GM12878 (cell line): ENCODE measurements at regions not wholly inside any gene's neighbourhood (a gene's known extent, or its start where the extent isn't known, plus 50 kb on each side); places are given as distances from the start of the nearest gene placed in this dataset.

Source experiments
- ATAC-seq: fragments of 200-7000 bp; cut with Tn5 transposase; 3 replicates; pipeline ENCODE4 v1.9.1; 2020; ENCODE audit warnings: mild to moderate bottlenecking, moderate library complexity
- BruUV-seq: library from RNA; stranded (reverse); fragments of 400-500 nt; replicated peaks from 2 replicates; lab custom pipeline; 2021; lab: Mats Ljungman, UMichigan
- CTCF ChIA-PET: fragments of 300-600 bp; sonication (Branson Sonifier 250); formaldehyde crosslinking; extraction: SDS; loops from one replicate; lab custom pipeline; 2021; ENCODE audit warnings: inconsistent platforms; lab: Yijun Ruan, JAX
- POLR2A ChIA-PET: fragments of 350-600 bp; formaldehyde crosslinking; extraction: SDS; loops from one replicate; lab custom pipeline; 2021; ENCODE audit warnings: inconsistent platforms; lab: Charles Lee
- RAD21 ChIA-PET: fragments of 300-600 bp; sonication (Branson Sonifier 250); formaldehyde crosslinking; loops from one replicate; lab custom pipeline; 2023; ENCODE audit warnings: antibody characterized with exemption; ENCODE audit not compliant: unreplicated experiment; lab: Charles Lee
- SMC1A ChIA-PET: fragments of 300-600 bp; sonication (Branson Sonifier 250); formaldehyde crosslinking; loops from one replicate; lab custom pipeline; 2023; ENCODE audit not compliant: unreplicated experiment, uncharacterized antibody; lab: Charles Lee
- DNase-seq: peaks from one replicate; pipeline ENCODE4 v3.0.0-alpha.2; 2011; ENCODE audit warnings: low read depth, low spot score
- FAIRE-seq: peaks from 3 replicates; lab custom pipeline; 2011; peaks lifted over from hg19 to GRCh38; lab: Jason Lieb, UNC
- H2AFZ ChIP-seq: 2 replicates; pipeline ENCODE4 v1.6.0; 2011; ENCODE audit warnings: low read depth, low read length, control low read depth; ENCODE audit not compliant: control insufficient read depth
- H3K27ac ChIP-seq: 2 replicates; pipeline ENCODE4 v1.5.1; 2011; ENCODE audit warnings: control low read depth; ENCODE audit not compliant: control insufficient read depth, insufficient read depth
- H3K27me3 ChIP-seq, 2 experiments: replicated peaks in 1 of 2; 2 replicates each; pipeline versions ENCODE4 v1.6.0 to v1.6.1; 2011; ENCODE audit warnings: low read length in 1 of 2; ENCODE audit not compliant: control insufficient read depth in 2 of 2, insufficient read depth in 2 of 2
- H3K36me3 ChIP-seq, 2 experiments: 2 replicates each; pipeline ENCODE4 v1.5.1; 2011; ENCODE audit warnings: low read length in 1 of 2; ENCODE audit not compliant: control insufficient read depth in 2 of 2, insufficient read depth in 2 of 2
- H3K4me1 ChIP-seq: 2 replicates; pipeline ENCODE4 v1.6.1; 2011; ENCODE audit warnings: mild to moderate bottlenecking, low read length, moderate library complexity, mixed read lengths; ENCODE audit not compliant: control insufficient read depth, insufficient read depth
- H3K4me2 ChIP-seq: 2 replicates; pipeline ENCODE4 v1.6.0; 2011; ENCODE audit warnings: control low read depth; ENCODE audit not compliant: control insufficient read depth, insufficient read depth
- H3K4me3 ChIP-seq: fragments of 200-600 bp; sonication (generic); 2 replicates; pipeline ENCODE4 v1.5.1; 2016
- H3K79me2 ChIP-seq: 2 replicates; pipeline ENCODE4 v1.6.0; 2011; ENCODE audit warnings: low read length; ENCODE audit not compliant: control insufficient read depth, insufficient read depth
- H3K9ac ChIP-seq: 2 replicates; pipeline ENCODE4 v1.8.0; 2011; ENCODE audit warnings: low read length, control low read depth, mixed read lengths; ENCODE audit not compliant: control insufficient read depth, insufficient read depth
- H3K9me3 ChIP-seq: replicated peaks from 3 replicates; pipeline ENCODE4 v1.5.1; 2011; ENCODE audit warnings: mild to moderate bottlenecking, low read length; ENCODE audit not compliant: control insufficient read depth, insufficient read depth
- H4K20me1 ChIP-seq: 2 replicates; pipeline ENCODE4 v1.6.0; 2011; ENCODE audit not compliant: control insufficient read depth, insufficient read depth
- BACH1 ChIP-seq: fragments of 450-650 bp; IDR thresholded peaks from 2 replicates; pipeline ENCODE4 v1.6.1; 2017; ENCODE audit warnings: mild to moderate bottlenecking, borderline replicate concordance
- BMI1 ChIP-seq: fragments of 450-650 bp; IDR thresholded peaks from 2 replicates; pipeline ENCODE4 v1.6.1; 2016; ENCODE audit warnings: mild to moderate bottlenecking, moderate library complexity, borderline replicate concordance
- CBFB ChIP-seq: IDR thresholded peaks from 2 replicates; pipeline ENCODE4 v1.6.1; 2016; ENCODE audit warnings: antibody characterized with exemption, low read depth
- CREB1 ChIP-seq: IDR thresholded peaks from 2 replicates; pipeline ENCODE4 v1.6.1; 2012; ENCODE audit warnings: low read depth, mild to moderate bottlenecking, inconsistent platforms
- CTCF ChIP-seq, 3 experiments: IDR thresholded peaks in 2 of 3; conservative IDR thresholded peaks in 1 of 3; 2 replicates each; pipeline ENCODE4 v1.5.1; 2011; ENCODE audit warnings: low read depth in 3 of 3, low read length in 3 of 3, mild to moderate bottlenecking in 3 of 3, control low read depth in 2 of 3, moderate library complexity in 2 of 3, inconsistent platforms in 1 of 3, mixed read lengths in 1 of 3; ENCODE audit not compliant: control insufficient read depth in 2 of 3, insufficient read depth in 1 of 3; ENCODE audit errors: extremely low read depth in 1 of 3
- E4F1 ChIP-seq: fragments of 450-650 bp; IDR thresholded peaks from 2 replicates; pipeline ENCODE4 v1.6.1; 2018; ENCODE audit warnings: borderline replicate concordance, mild to moderate bottlenecking; ENCODE audit not compliant: partially characterized antibody
- MTA2 ChIP-seq: fragments of 450-650 bp; IDR thresholded peaks from 2 replicates; pipeline ENCODE4 v1.6.1; 2016; ENCODE audit warnings: low read depth, mild to moderate bottlenecking, moderate library complexity
- MTA3 ChIP-seq: IDR thresholded peaks from 2 replicates; pipeline ENCODE4 v1.6.1; 2012; ENCODE audit warnings: low read length, inconsistent platforms, borderline replicate concordance
- SREBF1 ChIP-seq: IDR thresholded peaks from 2 replicates; pipeline ENCODE4 v1.6.1; 2012; ENCODE audit warnings: mild to moderate bottlenecking, low read length
- TARDBP ChIP-seq: IDR thresholded peaks from 2 replicates; pipeline ENCODE4 v1.6.1; 2016; ENCODE audit warnings: borderline replicate concordance
- TCF7 ChIP-seq: IDR thresholded peaks from 2 replicates; pipeline ENCODE4 v1.6.1; 2014; ENCODE audit warnings: antibody characterized with exemption, borderline replicate concordance
- ZBTB40 ChIP-seq: fragments of 450-650 bp; IDR thresholded peaks from 2 replicates; pipeline ENCODE4 v1.6.1; 2016; ENCODE audit warnings: mild to moderate bottlenecking, moderate library complexity, borderline replicate concordance
- WGBS: methylation state at CpG from one replicate; pipeline ENCODE4 v1.1.6; 2016; ENCODE audit warnings: low lambda C conversion rate; ENCODE audit not compliant: insufficient replicate concordance, insufficient coverage; ENCODE audit errors: missing lambda C conversion rate; 5-methylcytosine and 5-hydroxymethylcytosine counted together
- in situ Hi-C: fragments of 300-500 bp; cut with MboI; formaldehyde crosslinking; loops from 9 replicates; pipeline ENCODE4 v1.14.3; 2018; ENCODE audit warnings: mixed read lengths
- intact Hi-C: fragments of 100-400 bp; cut with micrococcal nuclease; formaldehyde crosslinking; loops from one replicate; pipeline ENCODE4 v1.14.2; 2022; ENCODE audit not compliant: unreplicated experiment
- TF ChIP-seq, protein P1 (sequence below): IDR thresholded peaks from 2 replicates; pipeline ENCODE4 v1.6.1; 2011; ENCODE audit warnings: low read depth, mild to moderate bottlenecking, low read length, moderate library complexity, borderline replicate concordance; ENCODE audit errors: extremely low read depth

GRCh38 chr3:193826159-193826795, 233.3 kb downstream of the OPA1 start (continued):
- TF ChIP-seq ZBTB40: no peak
- TF ChIP-seq MTA2: no peak
- no peak for TF ChIP-seq BMI1
- TF ChIP-seq, all 136 proteins: peak for 0

DNA sequence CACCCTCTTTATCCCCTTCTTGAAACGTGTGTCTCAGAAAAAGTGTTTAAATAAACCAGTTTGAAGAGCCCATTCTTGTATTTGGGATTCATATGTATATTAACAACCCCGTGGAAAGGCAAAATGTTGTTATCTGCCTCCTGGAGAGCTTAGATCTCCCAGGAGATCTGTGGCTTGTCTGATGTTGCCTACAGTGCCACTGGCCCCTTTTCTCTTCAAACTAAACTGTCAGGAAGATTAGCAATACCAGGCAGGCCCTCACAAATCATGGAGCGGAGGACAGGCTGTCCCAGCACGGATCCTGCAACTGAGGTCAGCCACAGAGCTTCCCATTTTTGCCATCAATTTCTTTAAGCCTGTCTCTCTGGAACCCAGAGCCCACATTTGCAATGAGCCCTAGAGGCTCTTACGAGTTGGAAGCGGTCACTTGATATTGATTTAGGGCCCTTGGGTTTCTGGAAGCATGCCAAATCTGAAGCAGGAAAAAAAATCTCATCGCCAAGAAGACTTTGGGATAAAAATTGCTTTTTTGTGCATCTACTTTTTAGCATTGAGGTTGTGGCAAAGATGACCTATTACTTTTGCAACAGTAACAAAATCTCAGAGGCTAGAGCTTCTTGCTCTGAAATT, 234.1 kb downstream of the OPA1 start:
- Histone ChIP-seq H3K4me2 (no peak overlapping the region), H3K36me3 (no peaks in the 10 kb centered on the region), H3K4me1 (peaks cover 8% of the 10 kb centered on the region), H3K79me2 (no peaks in the 10 kb centered on the region), H3K9ac (no peak overlapping the region), H4K20me1 (no peaks in the 10 kb centered on the region), H3K4me3 (no peak overlapping the region), H2AFZ (no peak overlapping the region), H3K9me3 (no peaks in the 10 kb centered on the region), H3K27me3 (no peaks in the 10 kb centered on the region; a peak in 1 of 4 replicates), H3K27ac (no peak overlapping the region)
- intact Hi-C loops: no loop called here
- POLR2A ChIA-PET: no interaction called here
- DNase-seq (no peak), FAIRE-seq (no peak), ATAC-seq (no peak)
- 41% methylated on average over 7 of the region's 7 CpGs for WGBS
- RAD21 ChIA-PET: no interaction called here
- CTCF ChIA-PET: interaction anchor here (1.4 kb wide), 1 partner anchor 161 kb away, joined by 3 read pairs; no protein-coding TSS in a partner anchor
- in situ Hi-C loops: no loop called here
- SMC1A ChIA-PET: no interaction called here
- no TSS peak for BruUV-seq
- TF ChIP-seq MTA2 (no peak), CBFB (no peak), E4F1 (no peak), CREB1 (no peak), CTCF (IDR thresholded peaks at IDR 0.05 in 2 of 3, conservative IDR thresholded peaks at IDR 0.05 in 1 of 3; ENCODE audit: control insufficient read depth in 2 of 3, extremely low read depth in 1 of 3, insufficient read depth in 1 of 3, low read depth in 3 of 3, low read length in 3 of 3) (no peak), SREBF1 (no peak), TCF7 (no peak), BACH1 (no peak), MTA3 (no peak), TARDBP (no peak)
- TF ChIP-seq, protein P1, sequence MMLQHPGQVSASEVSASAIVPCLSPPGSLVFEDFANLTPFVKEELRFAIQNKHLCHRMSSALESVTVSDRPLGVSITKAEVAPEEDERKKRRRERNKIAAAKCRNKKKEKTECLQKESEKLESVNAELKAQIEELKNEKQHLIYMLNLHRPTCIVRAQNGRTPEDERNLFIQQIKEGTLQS: no peak
